ENCODE measurements at regions not wholly inside any gene's neighbourhood (a gene's known extent, or its start where the extent isn't known, plus 50 kb on each side); places are given as distances from the start of the nearest gene placed in this dataset.

GRCh38 chr4:14726441-14726840, 275.8 kb upstream of the CPEB2 start:
- dilution Hi-C loops (cut with MboI; ENCODE audit: extremely low pct_ligation_motif_present, low sequenced_read_pairs): no loop called here
- H3K9me1 ChIP-seq (ENCODE audit: control insufficient read depth, extremely low read depth, insufficient read depth, low read length): no peaks in the 10 kb centered on the region
- peaks cover 9% of the 10 kb centered on the region for H3K4me1 ChIP-seq (ENCODE audit: control insufficient read depth, extremely low read depth, insufficient read depth, low read length)
- TF ChIP-seq CTCF (optimal IDR thresholded peaks at IDR 0.05 in 1 of 3, IDR thresholded peaks at IDR 0.05 in 1 of 3, conservative IDR thresholded peaks at IDR 0.05 in 1 of 3; ENCODE audit: extremely low read depth in 1 of 3, insufficient read depth in 2 of 3, low read length in 3 of 3) (no peak), EZH2 (IDR thresholded peaks at IDR 0.05; ENCODE audit: low read length) (no peak)
- no peaks in the 10 kb centered on the region for H3K79me2 ChIP-seq (ENCODE audit: control insufficient read depth, insufficient read depth, low read length)
- FAIRE-seq (peak; percentile 90), DNase-seq (ENCODE audit: low read depth, low spot score) (peak; percentile 81)
- peak overlapping the region; percentile 75 for H3K9ac ChIP-seq (ENCODE audit: control insufficient read depth, extremely low read depth, insufficient read depth, low read length)
- H4K20me1 ChIP-seq (ENCODE audit: control insufficient read depth, extremely low read depth, insufficient read depth, low read length): no peaks in the 10 kb centered on the region
- peak overlapping the region; percentile 90 for H2AFZ ChIP-seq (ENCODE audit: control insufficient read depth, low read length)
- peak overlapping the region in 2 of 3 experiments; percentile 64 to 65 for H3K4me3 ChIP-seq (ENCODE audit: control insufficient read depth in 2 of 3, extremely low read depth in 1 of 3, insufficient read depth in 2 of 3, low read depth in 1 of 3, low read length in 3 of 3)
- no peaks in the 10 kb centered on the region for H3K9me3 ChIP-seq (ENCODE audit: control insufficient read depth, low read depth, low read length)
- H3K36me3 ChIP-seq (ENCODE audit: control insufficient read depth in 2 of 2, extremely low read depth in 1 of 2, insufficient read depth in 2 of 2, low read length in 2 of 2): no peaks in the 10 kb centered on the region
- H3K27ac ChIP-seq (ENCODE audit: control insufficient read depth, insufficient read depth, low read length): peak overlapping the region; percentile 99
- H3K27me3 ChIP-seq (ENCODE audit: control insufficient read depth, extremely low read depth, insufficient read depth, low read length): no peaks in the 10 kb centered on the region
- H3K4me2 ChIP-seq (ENCODE audit: control insufficient read depth, extremely low read depth, insufficient read depth, low read depth, low read length): peak overlapping the region; percentile 97

- Histone ChIP-seq H3K9me3 (ENCODE audit: control insufficient read depth, low read depth, low read length) (no peaks in the 10 kb centered on the region), H3K9me1 (ENCODE audit: control insufficient read depth, extremely low read depth, insufficient read depth, low read length) (no peaks in the 10 kb centered on the region), H3K36me3 (ENCODE audit: control insufficient read depth in 2 of 2, extremely low read depth in 1 of 2, insufficient read depth in 2 of 2, low read length in 2 of 2) (no peaks in the 10 kb centered on the region), H3K9ac (ENCODE audit: control insufficient read depth, extremely low read depth, insufficient read depth, low read length) (peak overlapping the region; percentile 75), H2AFZ (ENCODE audit: control insufficient read depth, low read length) (peak overlapping the region; percentile 90), H3K4me1 (ENCODE audit: control insufficient read depth, extremely low read depth, insufficient read depth, low read length) (peaks cover 9% of the 10 kb centered on the region), H3K4me2 (ENCODE audit: control insufficient read depth, extremely low read depth, insufficient read depth, low read depth, low read length) (peak overlapping the region; percentile 97), H3K27me3 (ENCODE audit: control insufficient read depth, extremely low read depth, insufficient read depth, low read length) (no peaks in the 10 kb centered on the region), H3K27ac (ENCODE audit: control insufficient read depth, insufficient read depth, low read length) (peak overlapping the region; percentile 99), H4K20me1 (ENCODE audit: control insufficient read depth, extremely low read depth, insufficient read depth, low read length) (no peaks in the 10 kb centered on the region), H3K4me3 (ENCODE audit: control insufficient read depth in 2 of 3, extremely low read depth in 1 of 3, insufficient read depth in 2 of 3, low read depth in 1 of 3, low read length in 3 of 3) (peak overlapping the region in 2 of 3 experiments; percentile 64 to 65), H3K79me2 (ENCODE audit: control insufficient read depth, insufficient read depth, low read length) (no peaks in the 10 kb centered on the region)
- FAIRE-seq (no peak), DNase-seq (ENCODE audit: low read depth, low spot score) (peak; percentile 80)
- TF ChIP-seq EZH2 (IDR thresholded peaks at IDR 0.05; ENCODE audit: low read length) (no peak), CTCF (optimal IDR thresholded peaks at IDR 0.05 in 1 of 3, IDR thresholded peaks at IDR 0.05 in 1 of 3, conservative IDR thresholded peaks at IDR 0.05 in 1 of 3; ENCODE audit: extremely low read depth in 1 of 3, insufficient read depth in 2 of 3, low read length in 3 of 3) (no peak)
- dilution Hi-C loops (cut with MboI; ENCODE audit: extremely low pct_ligation_motif_present, low sequenced_read_pairs): no loop called here
These were observed 275.4 kb upstream of the CPEB2 start for GRCh38 chr4:14726877-14727361.
